T follicular helper cell (primary cell): ENCODE measurements at regions not wholly inside any gene's neighbourhood (a gene's known extent, or its start where the extent isn't known, plus 50 kb on each side); places are given as distances from the start of the nearest gene placed in this dataset.

Experiments used
- DNase-seq: peaks from one replicate; pipeline ENCODE4 v3.0.0-alpha.2; 2020; ENCODE audit warnings: low read depth

DNA sequence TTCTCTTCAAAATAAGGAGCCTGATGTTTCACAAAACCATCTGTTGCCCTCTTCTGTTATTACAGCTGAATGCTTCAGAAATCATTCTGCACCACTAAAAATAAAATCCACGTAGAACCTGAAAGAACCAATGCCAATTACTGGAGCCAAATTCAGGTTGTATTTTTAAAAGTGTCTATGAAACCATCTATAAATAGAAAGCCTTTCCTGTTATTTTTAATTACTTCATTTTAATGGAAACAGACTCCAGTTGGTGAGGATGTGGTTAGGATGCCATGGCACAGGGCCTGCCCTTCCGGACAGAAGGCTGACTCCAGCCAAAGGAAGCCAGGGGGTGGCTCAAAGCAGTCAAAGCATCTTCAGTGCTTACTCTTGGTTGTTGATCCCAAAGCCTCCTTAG is 119.8 kb downstream of the TENT4A start:
- DNase-seq: no peak

DNA sequence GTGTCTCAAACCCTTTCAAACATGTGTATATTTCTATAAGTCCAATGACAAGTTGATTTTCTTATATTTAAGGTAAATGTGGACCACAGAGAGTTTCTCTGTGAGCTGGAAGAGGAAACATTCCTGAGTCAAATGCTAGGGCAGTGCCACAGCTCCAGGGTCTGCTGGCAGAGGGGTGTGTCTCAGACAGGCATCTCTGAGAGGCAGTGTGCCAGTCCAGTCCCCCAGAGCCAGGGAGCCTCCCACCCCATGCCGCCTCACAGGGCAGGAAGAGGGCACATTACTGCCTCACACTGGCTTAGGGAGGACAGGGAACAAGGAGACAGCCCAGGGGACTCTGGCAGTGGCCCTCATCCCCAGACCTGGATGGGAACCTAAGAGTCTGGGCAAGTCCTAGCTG is 120.2 kb downstream of the TENT4A start:
- no peak for DNase-seq

DNA sequence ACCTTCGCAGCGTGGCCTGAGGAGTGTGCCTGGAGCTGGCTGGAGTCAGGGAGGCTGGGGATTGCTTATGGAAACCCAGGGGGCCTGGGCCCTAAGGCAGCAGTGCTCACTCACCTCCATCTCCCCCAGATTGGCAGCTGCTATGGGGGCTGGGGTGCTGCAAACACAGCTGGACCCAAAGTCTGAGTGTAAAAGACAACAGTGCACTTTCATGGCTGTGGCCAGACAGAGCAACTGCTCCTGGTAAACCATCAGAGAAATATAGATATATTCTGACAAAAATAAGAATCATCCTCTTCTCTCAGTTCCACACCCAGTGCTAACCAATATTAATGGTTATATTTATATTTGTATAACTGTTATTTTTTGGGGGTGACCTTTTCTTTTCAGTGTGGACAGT is 123.9 kb downstream of the TENT4A start:
- DNase-seq: no peak

DNA sequence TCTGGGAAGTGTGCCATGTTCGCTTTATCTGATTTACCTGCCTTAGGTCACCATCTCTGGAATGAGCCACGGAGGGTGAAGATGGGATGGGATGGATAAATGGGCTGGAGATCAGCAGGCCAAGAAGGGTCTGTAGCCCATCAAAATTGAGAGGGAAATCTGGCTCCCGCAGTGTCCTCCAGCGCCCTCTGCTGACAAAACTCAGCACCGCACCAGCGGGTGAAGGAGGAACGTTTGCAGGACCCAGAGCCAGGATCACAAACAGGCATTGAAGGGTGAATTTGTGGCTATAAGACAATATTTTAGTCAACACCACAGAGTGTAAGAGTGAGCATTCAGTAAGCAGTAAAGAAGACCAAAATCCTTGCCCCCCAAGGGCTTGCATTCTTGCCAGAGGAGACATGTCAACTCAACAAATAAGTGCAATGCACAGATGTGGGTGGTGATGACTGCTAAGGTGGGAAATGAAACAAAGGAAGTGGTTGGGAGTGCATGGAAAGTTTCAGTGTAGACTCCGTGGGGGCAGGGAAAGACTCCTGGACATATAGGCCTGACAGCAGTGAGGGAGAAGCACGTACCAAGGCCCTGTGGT is 124.4 kb downstream of the TENT4A start:
- DNase-seq: no peak

DNA sequence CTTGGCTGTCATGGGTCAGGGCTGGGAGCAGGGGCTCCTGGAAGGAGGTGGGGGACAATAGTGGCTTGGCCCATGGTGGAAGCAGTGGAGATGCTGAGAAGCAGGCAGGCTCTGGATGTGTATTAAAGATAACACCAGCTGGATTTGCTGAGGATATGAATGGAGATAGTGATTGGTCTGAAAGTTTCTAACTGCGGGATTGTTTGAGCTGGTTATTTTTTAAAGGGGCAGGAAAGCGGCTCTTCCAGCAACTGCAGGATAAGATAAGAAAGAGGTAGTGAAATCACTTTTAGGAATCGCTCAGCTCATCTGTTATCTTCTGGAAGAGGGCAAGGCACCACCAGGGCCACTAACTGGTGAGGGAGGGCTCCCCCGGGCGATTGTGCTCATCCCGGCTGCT is 125.5 kb downstream of the TENT4A start:
- no peak for DNase-seq

DNA sequence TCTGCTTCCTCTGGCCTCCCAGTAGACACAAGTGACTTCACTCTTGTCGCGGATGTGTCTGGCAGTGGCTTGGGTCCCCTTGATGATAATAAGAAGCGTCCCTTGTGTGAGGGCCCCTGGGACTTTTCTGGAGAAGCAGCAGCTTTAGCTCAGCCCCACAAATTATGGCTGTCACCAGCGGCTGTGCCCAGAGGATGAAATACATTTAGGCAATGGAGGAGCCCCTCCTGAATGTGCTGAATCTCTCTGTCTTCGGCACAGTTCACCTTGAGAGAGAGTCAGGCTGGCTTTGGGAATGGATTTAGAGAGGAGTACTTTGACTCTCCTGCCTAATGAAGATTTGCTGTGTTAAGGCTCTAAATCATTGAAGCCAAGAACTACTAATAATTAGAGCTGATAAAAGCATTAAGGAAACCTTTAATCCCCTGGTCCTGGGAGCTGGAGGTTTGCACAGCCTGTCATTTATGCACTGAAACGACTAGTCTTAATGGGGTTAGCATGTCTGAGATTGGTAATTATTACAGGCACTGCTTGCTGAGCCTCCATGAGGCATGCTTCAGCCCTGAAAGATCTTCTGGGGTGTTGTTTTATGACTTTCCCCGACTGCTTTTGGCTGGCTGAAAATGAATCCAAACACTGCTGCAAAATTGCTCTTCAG is 127.0 kb downstream of the TENT4A start:
- no peak for DNase-seq

DNA sequence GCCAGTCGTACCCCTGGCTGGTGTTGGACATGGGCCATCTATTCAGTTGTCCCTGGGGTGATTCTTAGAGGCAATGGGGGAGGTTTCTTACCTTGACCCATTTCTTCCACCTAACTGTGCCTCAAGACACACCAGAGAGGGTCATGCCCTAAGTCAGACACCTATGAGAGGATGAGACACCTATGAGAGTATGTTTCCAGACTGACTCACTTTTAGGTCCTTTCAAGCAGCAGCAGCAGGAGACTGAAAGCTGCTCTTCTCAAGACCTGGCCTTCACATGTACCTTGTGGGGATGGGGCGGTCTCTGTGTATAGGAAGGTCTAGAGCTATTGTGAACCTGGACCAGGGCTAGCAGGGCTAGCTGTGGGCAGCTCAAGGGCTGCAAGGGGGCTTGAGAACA is 130.1 kb downstream of the TENT4A start:
- no peak for DNase-seq

DNA sequence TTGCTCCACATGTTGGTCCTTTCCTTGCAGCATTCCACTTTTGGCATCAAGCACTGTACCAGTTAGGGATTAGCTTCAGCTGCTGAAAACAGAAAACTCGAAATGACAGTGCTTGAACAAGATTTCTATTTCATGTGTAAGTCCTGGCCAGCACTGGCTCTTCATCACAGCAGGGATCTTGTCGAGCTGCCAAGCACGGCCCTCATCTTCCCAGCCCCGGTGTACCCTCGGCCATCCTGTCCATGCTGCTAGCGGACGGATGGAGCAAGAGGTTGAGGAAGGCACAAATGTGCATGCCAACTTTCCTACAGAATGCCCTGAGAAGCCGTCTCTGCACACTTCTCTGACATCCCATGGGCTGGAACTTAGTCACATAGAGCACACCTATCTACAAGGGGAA is 130.6 kb downstream of the TENT4A start:
- no peak for DNase-seq

DNA sequence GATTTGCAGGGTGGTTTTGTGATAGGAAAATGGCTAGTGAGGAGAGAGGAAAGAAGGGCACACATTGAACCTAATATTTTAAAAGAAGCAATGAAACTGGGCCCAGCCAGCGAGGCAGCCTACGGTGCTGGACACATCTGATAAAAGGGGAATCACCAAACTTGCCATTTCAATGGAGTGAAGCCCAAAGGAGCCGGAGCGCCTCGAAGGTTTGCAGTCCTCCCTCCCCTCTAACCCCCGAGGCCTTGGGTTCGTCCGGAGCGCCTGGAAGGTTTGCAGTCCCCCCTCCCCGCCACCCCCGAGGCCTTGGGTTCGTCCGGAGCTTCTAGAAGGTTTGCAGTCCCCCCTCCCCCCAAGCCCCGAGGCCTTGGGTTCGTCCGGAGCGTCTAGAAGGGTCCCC is 132.6 kb downstream of the TENT4A start:
- DNase-seq: no peak

DNA sequence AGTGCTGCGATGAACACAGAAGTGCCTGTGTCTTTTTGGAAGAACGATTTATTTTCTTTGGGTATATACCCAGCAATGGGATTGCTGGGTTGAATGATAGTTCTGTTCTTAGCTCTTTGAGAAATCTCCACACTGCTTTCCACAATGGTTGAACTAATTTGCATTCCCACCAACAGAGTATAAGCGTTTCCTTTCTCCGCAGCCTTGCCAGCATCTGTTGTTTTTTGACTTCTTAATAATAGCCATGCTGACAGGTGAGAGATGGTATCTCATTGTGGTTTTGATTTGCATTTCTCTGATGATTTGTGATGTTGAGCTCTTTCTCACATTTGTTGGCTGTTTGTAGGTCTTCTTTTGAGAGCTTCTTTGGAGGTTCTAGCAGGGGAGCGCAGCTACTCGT is 134.6 kb downstream of the TENT4A start:
- DNase-seq: no peak

DNA sequence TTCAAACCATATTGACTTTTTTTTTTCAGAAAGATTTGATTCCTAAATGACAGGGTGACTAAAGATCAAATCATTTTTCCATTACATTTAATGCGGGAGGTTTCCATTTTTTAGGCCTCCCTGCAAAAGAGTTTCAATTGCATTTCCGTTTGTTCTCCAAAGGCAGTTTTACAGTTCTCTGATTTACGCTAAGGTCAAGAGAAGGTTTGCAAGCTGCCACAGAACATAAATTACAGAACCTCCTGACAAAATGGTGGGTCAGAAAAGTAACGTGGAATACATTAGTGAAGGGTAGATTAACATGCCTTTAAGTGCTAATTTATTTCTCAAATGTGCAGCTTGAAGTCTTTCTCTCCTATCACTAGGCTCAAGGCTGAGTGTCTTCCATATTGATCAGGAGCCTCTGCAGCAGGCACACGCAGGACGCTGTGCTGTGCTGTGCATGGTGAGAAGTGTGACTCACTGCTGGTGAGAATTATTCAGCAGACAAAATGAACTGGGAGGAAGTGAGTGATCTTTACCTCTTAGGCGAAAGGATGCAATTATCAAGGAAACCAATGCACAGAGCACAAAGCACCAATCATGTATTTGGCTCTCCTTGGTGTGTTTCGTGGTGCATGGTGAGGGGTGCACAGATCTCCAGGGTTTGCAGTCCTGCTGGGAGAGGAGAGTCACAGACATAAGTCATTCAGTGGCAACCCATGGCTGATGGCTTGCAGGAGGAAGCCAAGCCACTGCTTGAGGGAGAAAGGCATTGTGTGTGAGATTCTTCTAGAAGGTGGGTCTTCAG is 136.3 kb downstream of the TENT4A start:
- no peak for DNase-seq

DNA sequence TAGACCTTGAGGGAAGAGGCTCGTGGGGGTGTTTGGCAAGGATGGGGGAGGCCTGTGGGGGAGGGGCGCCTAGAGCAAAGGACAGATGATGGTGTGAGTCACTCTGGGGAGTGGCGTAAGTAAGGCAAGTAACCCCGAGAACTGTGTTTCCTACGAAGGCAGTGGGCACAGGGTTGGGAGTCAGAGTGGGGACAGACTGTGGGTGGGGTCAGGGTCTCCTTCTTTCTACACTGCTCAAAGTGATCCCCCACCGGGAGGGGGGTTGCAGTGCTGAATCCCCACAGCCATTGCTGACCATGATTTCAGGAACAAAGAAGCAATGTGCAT is 136.8 kb downstream of the TENT4A start:
- no peak for DNase-seq

DNA sequence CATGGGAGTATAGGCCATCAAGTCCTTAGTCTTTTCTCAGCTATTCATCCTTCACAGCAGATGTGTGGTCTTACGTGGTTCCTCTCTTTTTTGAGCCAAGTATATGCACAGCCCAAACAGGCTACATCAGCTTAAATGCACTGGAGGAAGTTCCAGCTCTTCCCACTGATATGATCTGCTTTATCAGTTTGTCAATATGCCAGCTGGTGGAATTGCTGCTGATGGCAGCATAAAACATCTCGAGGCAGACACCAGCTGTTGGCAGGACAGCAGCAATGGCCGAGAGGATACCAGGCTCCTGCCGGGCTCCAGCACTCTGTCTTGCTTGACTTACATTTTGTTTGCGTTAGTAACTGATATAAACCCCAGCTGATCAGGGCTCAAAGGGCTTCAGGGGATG is 143.4 kb downstream of the TENT4A start:
- DNase-seq: no peak

DNA sequence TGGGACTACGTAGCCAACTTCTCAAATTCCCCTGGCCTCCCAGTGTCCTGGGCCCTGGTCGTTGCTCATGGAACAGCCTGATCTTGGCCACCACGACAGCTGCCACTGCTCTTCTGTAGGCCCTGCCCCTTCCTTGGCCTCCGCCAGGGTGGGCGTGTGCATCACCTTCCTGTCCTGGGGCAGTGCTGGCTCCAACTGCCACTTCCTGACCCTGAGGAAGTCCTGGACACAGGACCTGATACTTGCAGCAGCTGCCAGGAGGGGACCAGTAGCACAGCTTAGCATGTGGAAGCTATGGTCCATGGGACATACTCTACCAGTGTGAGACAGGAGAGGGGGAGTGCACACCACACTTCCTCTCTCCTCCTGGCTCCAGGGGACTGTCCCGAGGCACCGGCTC is 145.2 kb downstream of the TENT4A start:
- DNase-seq: no peak

DNA sequence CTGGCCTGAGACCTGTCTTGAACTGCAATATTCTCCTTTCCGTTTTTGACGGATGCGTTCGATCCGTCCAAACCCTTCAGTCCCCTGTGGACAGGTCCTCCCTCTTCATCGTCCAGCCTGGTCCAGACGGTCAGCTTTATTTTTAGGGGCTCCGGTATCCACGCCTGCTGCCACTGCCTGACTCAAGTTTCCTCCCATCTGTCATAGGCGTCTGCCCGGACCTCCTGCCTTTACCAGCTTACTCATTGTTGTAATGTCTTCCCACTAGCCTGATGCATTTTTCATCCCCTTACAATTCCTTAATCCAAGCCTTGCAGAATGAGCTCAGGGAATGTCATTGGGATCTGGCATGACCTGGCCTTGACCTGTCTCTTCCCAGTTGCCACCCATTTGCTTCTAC is 145.8 kb downstream of the TENT4A start:
- no peak for DNase-seq

DNA sequence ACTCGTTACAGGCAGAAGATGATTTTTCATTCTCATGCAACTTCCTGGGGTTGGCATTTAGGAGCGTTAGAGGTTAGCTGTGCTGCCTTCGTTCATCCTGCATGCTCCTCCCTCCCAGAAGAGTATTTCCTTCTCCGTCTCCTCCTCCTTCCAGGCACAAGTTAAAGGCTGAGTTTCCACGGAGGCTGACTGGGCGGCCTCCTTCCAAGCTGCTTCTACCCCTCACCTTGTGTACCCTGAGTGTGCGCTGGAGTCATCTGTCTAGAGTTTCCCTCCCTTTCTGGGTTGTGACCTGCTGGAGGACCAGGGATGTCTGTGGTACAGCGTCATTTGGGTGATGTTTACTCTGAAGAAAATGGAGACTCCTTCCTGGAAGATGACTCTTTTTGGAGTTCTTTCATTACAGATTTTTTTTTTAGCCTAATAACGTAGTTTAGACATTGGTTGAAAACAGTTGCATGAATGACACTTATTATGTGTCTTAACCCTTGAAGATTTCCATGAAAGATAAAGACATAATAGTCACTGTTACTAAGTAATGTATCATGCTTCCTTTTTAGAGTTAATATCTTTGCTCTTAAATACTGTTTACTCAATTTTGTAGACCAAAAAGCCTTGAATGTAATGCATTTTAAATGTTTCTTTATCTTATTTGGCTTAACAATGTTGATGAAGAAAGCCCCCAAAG is 146.9 kb downstream of the TENT4A start:
- DNase-seq: no peak

DNA sequence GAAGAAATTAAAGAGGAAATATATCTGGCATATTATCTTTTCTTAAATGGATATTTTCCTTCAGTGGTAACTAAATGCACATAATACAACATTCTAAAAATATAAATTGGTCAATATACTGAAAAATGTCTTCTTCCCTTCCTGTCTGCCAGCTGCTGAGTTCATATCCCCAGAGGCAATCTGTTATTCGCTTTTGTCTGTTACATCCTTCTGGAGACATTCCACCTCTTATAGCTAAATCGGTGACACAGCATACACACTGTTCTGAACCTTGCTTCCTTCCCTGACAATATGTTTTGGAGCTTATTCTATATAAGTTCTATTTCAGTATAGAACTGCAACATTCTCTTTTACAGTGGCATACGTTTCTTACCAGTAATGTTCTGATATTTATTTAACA is 147.8 kb downstream of the TENT4A start:
- DNase-seq: no peak

DNA sequence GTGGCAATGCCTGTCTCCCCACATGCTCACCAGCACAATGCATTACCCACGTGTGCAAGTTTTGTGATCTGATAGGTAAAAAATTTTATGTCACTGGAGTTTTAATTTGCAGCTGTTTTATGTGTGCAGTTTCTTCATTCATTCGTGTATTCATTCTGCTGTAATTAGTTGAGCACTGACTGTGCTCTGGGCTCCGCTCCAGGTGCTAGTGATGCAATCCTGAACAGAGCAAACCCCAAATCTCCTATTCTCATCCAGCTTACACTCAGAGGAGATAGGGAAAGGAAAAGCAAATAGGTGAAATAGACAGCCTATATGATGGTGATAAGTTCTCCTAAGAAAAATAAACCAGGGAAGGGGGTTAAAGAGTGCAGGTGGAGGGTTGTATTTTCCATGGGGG is 148.4 kb downstream of the TENT4A start:
- no peak for DNase-seq

DNA sequence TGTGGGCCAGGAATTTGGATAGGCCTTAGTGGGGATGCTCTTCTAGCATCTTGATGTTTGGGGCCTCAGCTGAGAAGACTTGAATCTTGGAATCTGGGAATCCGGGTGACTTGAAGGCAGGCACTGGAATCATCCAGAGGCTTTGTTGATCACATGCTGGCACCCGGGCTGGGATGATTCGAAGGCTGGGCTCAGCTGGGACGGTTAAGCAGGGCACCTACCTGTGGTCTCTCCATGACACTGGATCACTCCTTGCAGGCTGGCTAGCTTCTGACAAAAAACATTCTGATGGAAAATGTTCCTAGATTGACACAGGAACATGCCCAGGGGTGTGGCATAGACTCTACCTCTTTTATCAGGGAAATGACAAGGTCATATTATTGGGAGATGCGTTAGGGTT is 149.1 kb downstream of the TENT4A start:
- DNase-seq: no peak

DNA sequence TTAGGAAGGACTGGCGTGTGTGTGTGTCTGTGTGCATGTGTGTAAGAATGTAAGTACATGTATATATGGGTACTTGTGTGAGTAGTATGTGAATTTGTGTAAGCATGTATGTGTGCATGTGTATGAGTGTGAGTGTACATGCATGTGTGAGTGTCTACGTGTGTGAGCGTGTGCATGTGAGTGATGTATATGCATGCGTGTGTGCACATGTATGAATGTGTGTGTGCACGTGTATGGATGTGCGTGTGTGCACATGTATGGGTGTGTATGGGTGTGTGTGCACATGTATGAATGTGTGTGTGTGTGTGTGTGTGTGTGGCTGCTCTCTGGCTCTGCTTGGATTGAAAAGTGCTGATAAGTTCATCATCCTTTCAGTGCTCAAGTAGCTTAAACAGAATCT is 154.5 kb downstream of the TENT4A start:
- DNase-seq: no peak

DNA sequence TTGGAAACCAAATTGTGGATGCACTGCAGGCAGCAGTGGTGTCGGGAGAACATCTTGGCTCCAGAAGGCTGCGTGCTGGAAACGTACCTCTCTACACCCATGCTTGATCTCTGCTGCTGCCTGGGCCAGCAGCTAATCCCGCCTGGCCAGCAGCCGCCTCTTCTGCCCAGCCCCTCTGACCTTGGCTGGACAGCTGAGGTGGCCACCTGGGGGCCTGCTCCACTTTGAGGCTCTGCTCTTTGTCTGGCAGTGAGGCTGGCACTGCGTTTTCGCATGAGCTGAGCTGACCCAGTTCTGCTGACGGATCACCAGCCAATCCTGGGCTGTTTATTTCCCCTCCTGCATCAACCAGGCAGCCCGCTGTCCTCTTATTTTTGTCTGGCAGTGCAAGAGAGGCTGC is 154.9 kb downstream of the TENT4A start:
- no peak for DNase-seq

DNA sequence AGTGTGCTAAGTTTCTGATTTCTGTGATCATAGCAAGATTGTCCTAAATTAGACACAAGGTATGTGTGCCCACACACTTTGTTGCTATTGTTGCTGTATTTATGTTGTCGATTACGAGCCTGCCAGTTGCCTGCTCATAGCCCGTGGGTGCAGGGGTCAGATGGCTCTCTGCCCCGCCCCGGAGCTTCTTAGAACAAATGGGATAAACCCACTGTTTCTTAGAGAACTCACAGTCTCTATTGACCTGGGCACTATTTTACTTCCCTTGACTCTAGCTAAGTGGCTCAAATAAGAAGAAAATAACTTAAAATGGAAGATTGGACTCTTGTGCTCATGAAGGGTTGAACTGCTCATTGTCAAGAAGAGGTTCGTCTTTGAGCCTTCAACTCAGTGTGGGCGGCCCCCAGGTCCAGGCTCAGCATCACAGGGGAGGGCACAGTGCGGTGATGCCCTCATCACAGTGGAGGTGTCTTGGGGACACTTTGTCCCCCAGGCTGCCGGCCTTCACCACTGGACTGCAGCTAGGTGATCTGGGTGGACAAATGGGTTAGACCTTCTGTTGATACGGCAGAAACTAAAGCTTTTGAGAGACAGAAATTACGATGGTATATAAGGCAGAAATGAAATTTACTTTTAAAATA is 155.5 kb downstream of the TENT4A start:
- DNase-seq: no peak

DNA sequence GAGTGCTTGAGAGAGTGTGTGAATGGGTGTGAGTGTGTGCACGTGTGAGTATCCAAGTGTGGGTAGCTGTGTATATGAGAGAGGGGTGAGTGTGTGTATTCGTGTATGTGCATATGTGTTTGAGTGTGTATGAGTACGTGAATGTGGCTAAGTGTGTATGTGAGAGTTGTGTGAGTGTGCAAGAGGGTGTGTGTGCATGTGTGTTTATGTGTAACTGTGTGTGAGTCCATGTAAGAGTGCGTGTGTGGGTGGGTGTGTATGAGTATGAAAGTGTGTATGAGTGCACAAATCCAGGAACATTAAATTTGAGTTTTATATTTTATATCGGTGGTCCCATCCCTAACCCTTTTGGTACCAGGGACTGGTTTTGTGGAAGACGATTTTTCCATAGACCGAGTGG is 156.4 kb downstream of the TENT4A start:
- DNase-seq: no peak
